ENCODE measurements at regions not wholly inside any gene's neighbourhood (a gene's known extent, or its start where the extent isn't known, plus 50 kb on each side); places are given as distances from the start of the nearest gene placed in this dataset.
"Not testable (repeated sequence)": the region's sequence is repeated elsewhere in the genome, so short reads cannot be mapped to it uniquely, and the experiment has no call there.

DNA sequence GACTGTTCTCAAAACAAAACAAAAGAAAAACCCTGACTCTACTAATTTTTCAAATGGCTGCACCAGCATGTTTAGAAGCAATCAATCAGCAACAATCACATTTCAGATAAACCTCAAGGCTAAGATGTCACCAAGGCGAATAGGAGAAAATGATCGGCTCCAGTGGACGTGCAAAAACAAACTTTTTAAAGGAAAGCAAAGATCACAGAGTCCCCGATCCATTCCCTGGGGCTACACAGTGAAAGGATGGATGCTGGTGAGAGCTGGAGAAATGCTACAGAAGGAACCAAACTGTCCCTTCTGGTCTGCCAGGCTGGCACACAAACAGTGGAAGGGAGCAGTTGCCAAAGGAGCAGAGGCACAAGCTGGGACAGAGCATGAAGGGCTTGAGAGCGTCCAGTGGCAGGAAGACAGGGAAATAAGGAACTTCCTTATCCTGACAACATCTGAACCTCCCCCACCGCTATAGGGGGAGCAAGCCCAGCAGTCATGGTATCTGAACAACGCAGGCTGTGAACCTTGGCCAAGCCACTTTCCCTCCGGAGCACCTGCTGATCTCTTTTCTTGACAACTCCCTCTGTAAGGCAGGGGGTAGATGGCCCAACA lies 73.7 kb upstream of the HIVEP1 start:
- Histone ChIP-seq H3K4me1 (ENCODE audit: control insufficient read depth, extremely low read depth, insufficient read depth, low read length) (no peaks in the 10 kb centered on the region), H4K20me1 (ENCODE audit: control insufficient read depth, extremely low read depth, insufficient read depth, low read length) (no peaks in the 10 kb centered on the region), H2AFZ (ENCODE audit: low read length) (peak overlapping the region; percentile 84), H3K27ac (ENCODE audit: insufficient read depth, low read length) (no peak overlapping the region), H3K9ac (ENCODE audit: insufficient read depth, low read length) (no peak overlapping the region), H3K4me2 (ENCODE audit: extremely low read depth, insufficient read depth, low read length) (no peak overlapping the region), H3K36me3 (ENCODE audit: control insufficient read depth, insufficient read depth, low read length) (no peaks in the 10 kb centered on the region), H3K79me2 (ENCODE audit: control insufficient read depth, insufficient read depth, low read length) (no peaks in the 10 kb centered on the region), H3K9me3 (ENCODE audit: control insufficient read depth, insufficient read depth, low read depth, low read length) (no peaks in the 10 kb centered on the region), H3K4me3 (replicated peaks in 1 of 4; ENCODE audit: control extremely low read depth in 1 of 4, insufficient read depth in 1 of 4, low read depth in 3 of 4, low read length in 4 of 4) (no peak overlapping the region), H3K27me3 (ENCODE audit: control insufficient read depth, insufficient read depth, low read length) (no peaks in the 10 kb centered on the region)
- no peak for TF ChIP-seq EZH2 (IDR thresholded peaks at IDR 0.05; ENCODE audit: low read length, missing control alignments)
- TF ChIP-seq, protein P1, sequence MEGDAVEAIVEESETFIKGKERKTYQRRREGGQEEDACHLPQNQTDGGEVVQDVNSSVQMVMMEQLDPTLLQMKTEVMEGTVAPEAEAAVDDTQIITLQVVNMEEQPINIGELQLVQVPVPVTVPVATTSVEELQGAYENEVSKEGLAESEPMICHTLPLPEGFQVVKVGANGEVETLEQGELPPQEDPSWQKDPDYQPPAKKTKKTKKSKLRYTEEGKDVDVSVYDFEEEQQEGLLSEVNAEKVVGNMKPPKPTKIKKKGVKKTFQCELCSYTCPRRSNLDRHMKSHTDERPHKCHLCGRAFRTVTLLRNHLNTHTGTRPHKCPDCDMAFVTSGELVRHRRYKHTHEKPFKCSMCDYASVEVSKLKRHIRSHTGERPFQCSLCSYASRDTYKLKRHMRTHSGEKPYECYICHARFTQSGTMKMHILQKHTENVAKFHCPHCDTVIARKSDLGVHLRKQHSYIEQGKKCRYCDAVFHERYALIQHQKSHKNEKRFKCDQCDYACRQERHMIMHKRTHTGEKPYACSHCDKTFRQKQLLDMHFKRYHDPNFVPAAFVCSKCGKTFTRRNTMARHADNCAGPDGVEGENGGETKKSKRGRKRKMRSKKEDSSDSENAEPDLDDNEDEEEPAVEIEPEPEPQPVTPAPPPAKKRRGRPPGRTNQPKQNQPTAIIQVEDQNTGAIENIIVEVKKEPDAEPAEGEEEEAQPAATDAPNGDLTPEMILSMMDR (conservative IDR thresholded peaks at IDR 0.05 in 1 of 2, IDR thresholded peaks at IDR 0.05 in 1 of 2; ENCODE audit: low read depth in 1 of 2, low read length in 2 of 2) = no peak
- peak in 1 of 2 donors; percentile 18 for DNase-seq (ENCODE audit: low read depth in 2 of 2)

DNA sequence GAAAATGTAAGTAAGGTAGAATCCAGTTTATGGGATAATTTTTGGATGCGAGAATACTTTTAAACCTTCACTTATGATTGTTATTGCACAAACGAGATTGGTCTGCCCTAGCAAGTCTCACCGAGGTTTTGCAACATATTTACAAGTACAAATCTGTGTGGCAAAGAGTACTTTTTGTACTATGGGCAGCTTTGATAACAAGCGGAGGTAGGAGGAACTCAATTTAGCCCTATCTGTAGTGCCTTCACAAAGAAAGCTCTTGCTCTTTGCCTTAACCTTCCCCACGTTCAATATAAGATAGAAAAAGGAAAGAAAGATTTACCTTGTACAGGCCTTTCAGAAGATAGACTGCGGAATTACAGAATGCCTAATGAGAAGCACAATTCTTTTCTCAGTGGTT lies 77.5 kb upstream of the HIVEP1 start:
- no peak overlapping the region for H3K4me3 ChIP-seq (replicated peaks in 1 of 4; ENCODE audit: control extremely low read depth in 1 of 4, insufficient read depth in 1 of 4, low read depth in 3 of 4, low read length in 4 of 4)
- H3K27me3 ChIP-seq (ENCODE audit: control insufficient read depth, insufficient read depth, low read length) = no peaks in the 10 kb centered on the region
- no peak for TF ChIP-seq EZH2 (IDR thresholded peaks at IDR 0.05; ENCODE audit: low read length, missing control alignments)
- TF ChIP-seq, protein P1 (conservative IDR thresholded peaks at IDR 0.05 in 1 of 2, IDR thresholded peaks at IDR 0.05 in 1 of 2; ENCODE audit: low read depth in 1 of 2, low read length in 2 of 2) = no peak
- no peak overlapping the region for H2AFZ ChIP-seq (ENCODE audit: low read length)
- no peak for DNase-seq (ENCODE audit: low read depth in 2 of 2)
- H3K27ac ChIP-seq (ENCODE audit: insufficient read depth, low read length) = no peak overlapping the region
- no peaks in the 10 kb centered on the region for H3K9me3 ChIP-seq (ENCODE audit: control insufficient read depth, insufficient read depth, low read depth, low read length)
- H3K79me2 ChIP-seq (ENCODE audit: control insufficient read depth, insufficient read depth, low read length) = no peaks in the 10 kb centered on the region
- H3K9ac ChIP-seq (ENCODE audit: insufficient read depth, low read length) = no peak overlapping the region
- H3K4me1 ChIP-seq (ENCODE audit: control insufficient read depth, extremely low read depth, insufficient read depth, low read length) = no peaks in the 10 kb centered on the region
- H3K36me3 ChIP-seq (ENCODE audit: control insufficient read depth, insufficient read depth, low read length) = no peaks in the 10 kb centered on the region
- H3K4me2 ChIP-seq (ENCODE audit: extremely low read depth, insufficient read depth, low read length) = no peak overlapping the region
- no peaks in the 10 kb centered on the region for H4K20me1 ChIP-seq (ENCODE audit: control insufficient read depth, extremely low read depth, insufficient read depth, low read length)

DNA sequence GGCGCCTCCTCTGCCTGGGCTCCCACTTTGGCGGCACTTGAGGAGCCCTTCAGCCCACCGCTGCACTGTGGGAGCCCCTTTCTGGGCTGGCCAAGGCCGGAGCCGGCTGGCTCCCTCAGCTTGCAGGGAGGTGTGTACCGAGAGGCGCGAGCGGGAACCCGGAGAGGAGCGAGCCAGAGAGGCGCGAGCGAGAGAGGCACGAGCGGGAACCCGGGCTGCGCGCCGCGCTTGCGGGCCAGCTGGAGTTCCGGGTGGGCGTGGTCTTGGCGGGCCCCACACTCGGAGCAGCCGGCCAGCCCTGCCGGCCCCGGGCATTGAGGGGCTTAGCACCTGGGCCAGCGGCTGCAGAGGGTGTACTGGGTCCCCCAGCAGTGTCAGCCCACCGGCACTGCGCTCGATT lies 79.2 kb upstream of the HIVEP1 start:
- not testable (repeated sequence) for H3K27ac ChIP-seq (ENCODE audit: insufficient read depth, low read length); H4K20me1 ChIP-seq (ENCODE audit: control insufficient read depth, extremely low read depth, insufficient read depth, low read length); H2AFZ ChIP-seq (ENCODE audit: low read length); H3K9me3 ChIP-seq (ENCODE audit: control insufficient read depth, insufficient read depth, low read depth, low read length); H3K4me2 ChIP-seq (ENCODE audit: extremely low read depth, insufficient read depth, low read length); H3K36me3 ChIP-seq (ENCODE audit: control insufficient read depth, insufficient read depth, low read length); H3K79me2 ChIP-seq (ENCODE audit: control insufficient read depth, insufficient read depth, low read length); H3K4me3 ChIP-seq (replicated peaks in 1 of 4; ENCODE audit: control extremely low read depth in 1 of 4, insufficient read depth in 1 of 4, low read depth in 3 of 4, low read length in 4 of 4); H3K27me3 ChIP-seq (ENCODE audit: control insufficient read depth, insufficient read depth, low read length); DNase-seq (ENCODE audit: low read depth in 2 of 2); H3K4me1 ChIP-seq (ENCODE audit: control insufficient read depth, extremely low read depth, insufficient read depth, low read length); H3K9ac ChIP-seq (ENCODE audit: insufficient read depth, low read length)

Measured in fibroblast of lung (primary cell).